LNCaP clone FGC (cell line): ENCODE measurements at regions not wholly inside any gene's neighbourhood (a gene's known extent, or its start where the extent isn't known, plus 50 kb on each side); places are given as distances from the start of the nearest gene placed in this dataset.
A peak's percentile ranks its signal among the peaks of the same experiment; 100 is the strongest.
"Not testable (repeated sequence)": the region's sequence is repeated elsewhere in the genome, so short reads cannot be mapped to it uniquely, and the experiment has no call there.

ENCODE experiments used
- DNase-seq: peaks from one replicate; pipeline ENCODE4 v3.0.0-alpha.2; 2011; ENCODE audit warnings: low read depth
- H3K4me3 ChIP-seq: 2 replicates; pipeline ENCODE4 v1.5.1; 2011; ENCODE audit warnings: mild to moderate bottlenecking, low read depth, low read length, control low read depth
- CTCF ChIP-seq: IDR thresholded peaks from 2 replicates; pipeline ENCODE4 v1.5.1; 2012; ENCODE audit warnings: mild to moderate bottlenecking; ENCODE audit not compliant: control insufficient read depth, insufficient read depth; ENCODE audit errors: extremely low read depth

- H3K4me3 ChIP-seq: no peak overlapping the region
- no peak for TF ChIP-seq CTCF
- DNase-seq: no peak
Measured at GRCh38 chr5:104082754-104083153, 520.2 kb upstream of the NUDT12 start.

GRCh38 chr5:104081232-104081631, 518.6 kb upstream of the NUDT12 start:
- H3K4me3 ChIP-seq: peak overlapping the region; percentile 61; the same call in 1 of the 2 replicates
- no peak for TF ChIP-seq CTCF
- no peak for DNase-seq

GRCh38 chr5:104080646-104081175, 518.1 kb upstream of the NUDT12 start:
- DNase-seq: no peak
- TF ChIP-seq CTCF: no peak
- peak overlapping the region; percentile 61 for H3K4me3 ChIP-seq

- H3K4me3 ChIP-seq: peak overlapping the region; percentile 61
- not testable (repeated sequence) for DNase-seq
Measured at GRCh38 chr5:104079861-104080645, 517.5 kb upstream of the NUDT12 start.

- no peak for DNase-seq
- TF ChIP-seq CTCF: no peak
- no peak overlapping the region for H3K4me3 ChIP-seq
Measured at GRCh38 chr5:104071887-104072286, 509.3 kb upstream of the NUDT12 start.

- TF ChIP-seq CTCF: no peak
- DNase-seq: no peak
- no peak overlapping the region for H3K4me3 ChIP-seq
Measured at GRCh38 chr5:104062621-104063377, 500.2 kb upstream of the NUDT12 start.

GRCh38 chr5:104061707-104062106, 499.1 kb upstream of the NUDT12 start:
- no peak for TF ChIP-seq CTCF
- H3K4me3 ChIP-seq: no peak overlapping the region
- DNase-seq: no peak
